SK-N-SH (cell line): ENCODE measurements at regions not wholly inside any gene's neighbourhood (a gene's known extent, or its start where the extent isn't known, plus 50 kb on each side); places are given as distances from the start of the nearest gene placed in this dataset.
A peak's percentile ranks its signal among the peaks of the same experiment; 100 is the strongest.

ENCODE experiments used
- CTCF ChIA-PET: fragments of 300-600, 350-600 bp; formaldehyde crosslinking; extraction: SDS; loops from one replicate; lab custom pipeline; 2021; lab: Yijun Ruan, JAX
- POLR2A ChIA-PET: fragments of 350-600 bp; sonication (Branson Sonifier 250); formaldehyde crosslinking; extraction: SDS; loops from one replicate; lab custom pipeline; 2020; ENCODE audit warnings: antibody characterized with exemption, inconsistent platforms; lab: Yijun Ruan, JAX
- DNase-seq: peaks from one replicate; pipeline ENCODE4 v3.0.0; 2012
- H2AFZ ChIP-seq: fragments of 200-600 bp; sonication (generic); 2 replicates; pipeline ENCODE4 v1.8.1; 2016; ENCODE audit warnings: antibody characterized with exemption, mild to moderate bottlenecking, low read depth
- H3F3A ChIP-seq: fragments of 200-600 bp; sonication (generic); replicated peaks from 2 replicates; pipeline ENCODE3; 2016; ENCODE audit warnings: antibody characterized with exemption, mild to moderate bottlenecking; ENCODE audit not compliant: insufficient read depth
- H3K27ac ChIP-seq, 2 experiments: fragments of 200-500 bp in 1 of 2; fragments of 200-600 bp in 1 of 2; sonication (Bioruptor generic) in 1 of 2; sonication (generic), shearing (Covaris generic) in 1 of 2; 2 replicates each; pipeline versions ENCODE4 v1.5.1 to v1.6.1; 2014 to 2016; ENCODE audit warnings: low read depth in 2 of 2, inconsistent platforms in 1 of 2, low read length in 1 of 2, mild to moderate bottlenecking in 1 of 2, mixed read lengths in 1 of 2
- H3K27me3 ChIP-seq: fragments of 200-600 bp; sonication (generic), shearing (Covaris generic); 2 replicates; pipeline ENCODE4 v1.6.1; 2016; ENCODE audit warnings: mixed run types; ENCODE audit not compliant: insufficient read depth
- H3K36me3 ChIP-seq, 2 experiments: fragments of 200-500 bp in 1 of 2; fragments of 200-600 bp in 1 of 2; sonication (Bioruptor generic) in 1 of 2; sonication (generic) in 1 of 2; replicated peaks in 1 of 2; 2 replicates each; pipeline versions ENCODE3 to v1.5.1; 2014 to 2016; ENCODE audit warnings: low read length in 1 of 2, mild to moderate bottlenecking in 1 of 2; ENCODE audit not compliant: insufficient read depth in 2 of 2, control insufficient read depth in 1 of 2
- H3K4me1 ChIP-seq, 2 experiments: fragments of 200-500 bp in 1 of 2; fragments of 200-600 bp in 1 of 2; sonication (Bioruptor generic) in 1 of 2; sonication (generic), shearing (Covaris generic) in 1 of 2; 2 replicates each; pipeline versions ENCODE4 v1.5.1 to v1.6.1; 2014 to 2016; ENCODE audit warnings: low read depth in 1 of 2, low read length in 1 of 2, mixed run types in 1 of 2; ENCODE audit not compliant: insufficient read depth in 2 of 2, control insufficient read depth in 1 of 2
- H3K4me2 ChIP-seq: fragments of 200-600 bp; sonication (generic), shearing (Covaris generic); 2 replicates; pipeline ENCODE4 v1.6.1; 2017; ENCODE audit warnings: mixed run types
- H3K4me3 ChIP-seq, 2 experiments: fragments of 200-500 bp in 1 of 2; fragments of 200-600 bp in 1 of 2; sonication (Bioruptor generic) in 1 of 2; sonication (generic), shearing (Covaris generic) in 1 of 2; 2 replicates each; pipeline versions ENCODE4 v1.5.1 to v1.8.1; 2014 to 2016; ENCODE audit warnings: low read depth in 2 of 2, inconsistent platforms in 1 of 2, low read length in 1 of 2, mild to moderate bottlenecking in 1 of 2, mixed read lengths in 1 of 2, moderate library complexity in 1 of 2
- H3K79me2 ChIP-seq: fragments of 200-600 bp; sonication (generic); 2 replicates; pipeline ENCODE4 v1.8.1; 2017; ENCODE audit warnings: mild to moderate bottlenecking; ENCODE audit not compliant: insufficient read depth
- H3K9ac ChIP-seq: fragments of 200-600 bp; sonication (generic); 2 replicates; pipeline ENCODE4 v1.6.1; 2017; ENCODE audit warnings: mixed run types
- H3K9me2 ChIP-seq: fragments of 200-600 bp; sonication (generic); 2 replicates; pipeline ENCODE4 v1.6.1; 2017; ENCODE audit warnings: mixed run types
- H3K9me3 ChIP-seq: fragments of 200-600 bp; sonication (generic); 2 replicates; pipeline ENCODE4 v1.6.1; 2017; ENCODE audit warnings: mixed run types, mild to moderate bottlenecking, moderate library complexity
- H4K20me1 ChIP-seq: fragments of 200-600 bp; sonication (generic); 2 replicates; pipeline ENCODE4 v1.6.1; 2017; ENCODE audit warnings: mild to moderate bottlenecking, mixed run types; ENCODE audit not compliant: insufficient read depth
- CTCF ChIP-seq: fragments of 200-600 bp; sonication (generic); IDR thresholded peaks from 2 replicates; pipeline ENCODE4 v1.6.1; 2017; ENCODE audit warnings: antibody characterized with exemption, mild to moderate bottlenecking, moderate library complexity
- EZH2phosphoT487 ChIP-seq: fragments of 200-600 bp; sonication (generic); IDR thresholded peaks from 2 replicates; pipeline ENCODE4 v1.6.1; 2017; ENCODE audit warnings: low read depth, mixed run types, mild to moderate bottlenecking, antibody characterized with exemption, moderate library complexity, borderline replicate concordance
- MAX ChIP-seq: IDR thresholded peaks from 2 replicates; pipeline ENCODE4 v1.4.0; 2012; ENCODE audit warnings: low read depth
- NFIC ChIP-seq: IDR thresholded peaks from 2 replicates; pipeline ENCODE4 v1.4.0; 2012; ENCODE audit warnings: borderline replicate concordance
- NRF1 ChIP-seq: IDR thresholded peaks from 2 replicates; pipeline ENCODE4 v1.6.1; 2012; ENCODE audit warnings: low read depth, mild to moderate bottlenecking, low read length
- SMC3 ChIP-seq: IDR thresholded peaks from 2 replicates; pipeline ENCODE4 v1.6.1; 2012; ENCODE audit warnings: low read depth, low read length, improper control_type of control experiment
- TCF12 ChIP-seq: IDR thresholded peaks from 2 replicates; pipeline ENCODE4 v1.4.0; 2012
- WGBS: methylation state at CpG from one replicate; pipeline ENCODE4 v1.1.6; 2017; ENCODE audit warnings: low lambda C conversion rate; 5-methylcytosine and 5-hydroxymethylcytosine counted together
- TF ChIP-seq, protein P1 (sequence below): IDR thresholded peaks from 2 replicates; pipeline ENCODE4 v1.4.0; 2012; ENCODE audit warnings: low read depth, borderline replicate concordance

GRCh38 chr20:23147647-23147963 lies 61.5 kb upstream of the CD93 start:
- no peak overlapping the region for H3K4me3 ChIP-seq
- peaks cover 0 to 50% of the 10 kb centered on the region in 2 experiments; a peak in 3 of 4 replicates for H3K4me1 ChIP-seq
- H3K9ac ChIP-seq, result peak overlapping the region; percentile 12; the same call in 1 of the 2 replicates

GRCh38 chr20:23146857-23147637 lies 60.9 kb upstream of the CD93 start:
- peaks cover 0 to 50% of the 10 kb centered on the region in 2 experiments; a peak in 3 of 4 replicates for H3K4me1 ChIP-seq
- no peak overlapping the region for H2AFZ ChIP-seq
- peak overlapping the region in 1 of 2 experiments; percentile 65; a peak in 2 of 4 replicates for H3K27ac ChIP-seq
- H3K9ac ChIP-seq, result peak overlapping the region; percentile 12; the same call in 1 of the 2 replicates
- H4K20me1 ChIP-seq, result no peaks in the 10 kb centered on the region
- POLR2A ChIA-PET, result no interaction called here
- peaks cover 32% of the 10 kb centered on the region for H3F3A ChIP-seq
- H3K79me2 ChIP-seq, result no peaks in the 10 kb centered on the region
- no peak overlapping the region for H3K4me3 ChIP-seq
- no peaks in the 10 kb centered on the region for H3K9me3 ChIP-seq
- no peaks in the 10 kb centered on the region for H3K36me3 ChIP-seq
- CTCF ChIA-PET, result no interaction called here
- H3K4me2 ChIP-seq, result peak overlapping the region; percentile 25; the same call in 1 of the 2 replicates
- no peak for TF ChIP-seq MAX
- no peak for TF ChIP-seq EZH2phosphoT487
- TF ChIP-seq NFIC, result no peak
- peak; percentile 26; the same call in 1 of the 2 replicates for TF ChIP-seq CTCF
- TF ChIP-seq TCF12, result no peak
- no peak for TF ChIP-seq SMC3
- DNase-seq, result no peak
- no peaks in the 10 kb centered on the region for H3K27me3 ChIP-seq
- no peaks in the 10 kb centered on the region for H3K9me2 ChIP-seq
- 40% methylated on average over 6 of the region's 7 CpGs for WGBS

More at GRCh38 chr20:23147647-23147963, 61.5 kb upstream of the CD93 start:
- H3K36me3 ChIP-seq, result no peaks in the 10 kb centered on the region
- H3K79me2 ChIP-seq, result no peaks in the 10 kb centered on the region
- no peaks in the 10 kb centered on the region for H3K27me3 ChIP-seq
- H2AFZ ChIP-seq, result no peak overlapping the region
- peak overlapping the region; percentile 25; the same call in 1 of the 2 replicates for H3K4me2 ChIP-seq
- WGBS, result 27% methylated on average over 4 of the region's 4 CpGs
- no peaks in the 10 kb centered on the region for H4K20me1 ChIP-seq
- CTCF ChIA-PET, result no interaction called here
- H3K9me2 ChIP-seq, result no peaks in the 10 kb centered on the region
- H3F3A ChIP-seq, result peaks cover 31% of the 10 kb centered on the region
- H3K27ac ChIP-seq, result peak overlapping the region in 1 of 2 experiments; percentile 65; a peak in 2 of 4 replicates
- no peak for DNase-seq
- H3K9me3 ChIP-seq, result no peaks in the 10 kb centered on the region
- POLR2A ChIA-PET, result no interaction called here
- TF ChIP-seq EZH2phosphoT487 (no peak), NRF1 (no peak)
- TF ChIP-seq, protein P1, sequence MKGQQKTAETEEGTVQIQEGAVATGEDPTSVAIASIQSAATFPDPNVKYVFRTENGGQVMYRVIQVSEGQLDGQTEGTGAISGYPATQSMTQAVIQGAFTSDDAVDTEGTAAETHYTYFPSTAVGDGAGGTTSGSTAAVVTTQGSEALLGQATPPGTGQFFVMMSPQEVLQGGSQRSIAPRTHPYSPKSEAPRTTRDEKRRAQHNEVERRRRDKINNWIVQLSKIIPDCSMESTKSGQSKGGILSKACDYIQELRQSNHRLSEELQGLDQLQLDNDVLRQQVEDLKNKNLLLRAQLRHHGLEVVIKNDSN, result no peak
